Fibroblast of villous mesenchyme (primary cell): ENCODE measurements at regions not wholly inside any gene's neighbourhood (a gene's known extent, or its start where the extent isn't known, plus 50 kb on each side); places are given as distances from the start of the nearest gene placed in this dataset.

Source experiments
- DNase-seq: peaks from one replicate; pipeline ENCODE4 v3.0.0-alpha.2; 2010; ENCODE audit warnings: low read depth
- H3K4me3 ChIP-seq: 2 replicates; pipeline ENCODE4 v1.5.1; 2011; ENCODE audit warnings: low read depth, mild to moderate bottlenecking, low read length
- TF ChIP-seq, protein P1 (sequence below): IDR thresholded peaks from 2 replicates; pipeline ENCODE4 v1.5.1; 2012; ENCODE audit warnings: low read depth, mild to moderate bottlenecking, low read length; ENCODE audit not compliant: insufficient read depth

- no peak for DNase-seq
- TF ChIP-seq, protein P1, sequence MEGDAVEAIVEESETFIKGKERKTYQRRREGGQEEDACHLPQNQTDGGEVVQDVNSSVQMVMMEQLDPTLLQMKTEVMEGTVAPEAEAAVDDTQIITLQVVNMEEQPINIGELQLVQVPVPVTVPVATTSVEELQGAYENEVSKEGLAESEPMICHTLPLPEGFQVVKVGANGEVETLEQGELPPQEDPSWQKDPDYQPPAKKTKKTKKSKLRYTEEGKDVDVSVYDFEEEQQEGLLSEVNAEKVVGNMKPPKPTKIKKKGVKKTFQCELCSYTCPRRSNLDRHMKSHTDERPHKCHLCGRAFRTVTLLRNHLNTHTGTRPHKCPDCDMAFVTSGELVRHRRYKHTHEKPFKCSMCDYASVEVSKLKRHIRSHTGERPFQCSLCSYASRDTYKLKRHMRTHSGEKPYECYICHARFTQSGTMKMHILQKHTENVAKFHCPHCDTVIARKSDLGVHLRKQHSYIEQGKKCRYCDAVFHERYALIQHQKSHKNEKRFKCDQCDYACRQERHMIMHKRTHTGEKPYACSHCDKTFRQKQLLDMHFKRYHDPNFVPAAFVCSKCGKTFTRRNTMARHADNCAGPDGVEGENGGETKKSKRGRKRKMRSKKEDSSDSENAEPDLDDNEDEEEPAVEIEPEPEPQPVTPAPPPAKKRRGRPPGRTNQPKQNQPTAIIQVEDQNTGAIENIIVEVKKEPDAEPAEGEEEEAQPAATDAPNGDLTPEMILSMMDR: no peak
These were observed 536.5 kb downstream of the BRD1 start for GRCh38 chr22:49291169-49291568.

DNA sequence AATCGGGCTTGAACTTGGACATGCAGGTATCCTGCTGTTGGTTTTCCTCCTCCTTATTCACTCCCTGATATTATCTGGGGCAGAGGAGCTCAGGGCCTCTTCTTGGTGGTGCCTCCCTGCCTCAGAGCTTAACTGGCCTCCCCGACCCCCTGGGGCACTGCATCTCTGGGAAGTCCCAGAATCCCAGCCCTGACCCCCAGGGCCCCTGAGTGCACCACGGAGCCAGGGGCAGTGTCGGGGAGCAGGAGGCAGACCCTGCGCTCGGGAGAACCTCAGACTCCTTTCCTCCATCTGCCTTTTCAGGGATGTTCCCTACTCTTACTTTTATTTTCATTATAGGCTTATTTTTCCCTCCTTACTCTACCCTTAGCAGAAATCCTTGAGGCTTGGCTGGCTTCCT lies 537.0 kb downstream of the BRD1 start:
- DNase-seq: no peak
- no peak overlapping the region for H3K4me3 ChIP-seq
- TF ChIP-seq, protein P1: no peak

More at GRCh38 chr22:49291169-49291568, 536.5 kb downstream of the BRD1 start:
- H3K4me3 ChIP-seq: no peak overlapping the region

DNA sequence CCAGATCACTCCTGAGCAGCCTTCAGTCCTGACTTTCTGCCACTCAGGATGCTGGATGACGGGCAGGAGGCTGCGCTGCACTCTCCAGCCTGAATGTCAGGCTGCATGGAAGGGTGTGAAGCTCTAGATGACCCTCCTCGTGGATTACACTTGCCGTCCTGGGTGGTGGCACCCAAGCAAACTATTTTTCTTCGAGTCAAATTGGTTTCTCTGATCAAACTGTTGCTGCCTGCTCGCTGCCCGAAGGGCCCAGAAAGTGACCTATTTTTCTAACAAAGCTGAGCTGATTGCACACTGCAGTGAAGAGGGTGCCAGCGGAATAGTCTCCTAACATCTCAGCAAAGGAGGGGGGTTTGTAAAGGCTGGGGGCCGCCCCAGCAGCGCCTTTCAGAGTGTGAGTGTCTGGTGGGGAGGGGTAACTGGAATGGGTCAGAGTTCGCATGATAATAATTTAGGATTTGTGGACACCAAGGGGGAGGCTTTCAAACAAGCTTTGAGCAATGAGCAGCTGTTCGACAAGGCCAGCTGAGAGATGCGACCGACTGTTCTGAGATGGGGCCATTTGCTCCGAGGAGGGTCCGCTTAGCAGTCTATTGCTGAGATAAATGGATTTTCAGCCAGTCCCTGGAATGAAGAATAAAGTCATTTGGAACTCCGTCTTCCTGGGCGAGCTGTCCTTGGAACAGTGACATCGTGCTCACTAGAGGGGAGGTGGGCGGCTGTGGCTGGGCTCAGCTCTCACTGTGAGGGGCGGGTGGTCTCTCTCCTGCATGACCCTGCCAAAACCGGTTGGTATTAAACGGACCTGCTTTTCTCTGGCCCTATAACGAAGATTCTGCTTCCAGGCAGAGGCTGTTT lies 537.6 kb downstream of the BRD1 start:
- TF ChIP-seq, protein P1: no peak
- H3K4me3 ChIP-seq: no peak overlapping the region
- DNase-seq: no peak

DNA sequence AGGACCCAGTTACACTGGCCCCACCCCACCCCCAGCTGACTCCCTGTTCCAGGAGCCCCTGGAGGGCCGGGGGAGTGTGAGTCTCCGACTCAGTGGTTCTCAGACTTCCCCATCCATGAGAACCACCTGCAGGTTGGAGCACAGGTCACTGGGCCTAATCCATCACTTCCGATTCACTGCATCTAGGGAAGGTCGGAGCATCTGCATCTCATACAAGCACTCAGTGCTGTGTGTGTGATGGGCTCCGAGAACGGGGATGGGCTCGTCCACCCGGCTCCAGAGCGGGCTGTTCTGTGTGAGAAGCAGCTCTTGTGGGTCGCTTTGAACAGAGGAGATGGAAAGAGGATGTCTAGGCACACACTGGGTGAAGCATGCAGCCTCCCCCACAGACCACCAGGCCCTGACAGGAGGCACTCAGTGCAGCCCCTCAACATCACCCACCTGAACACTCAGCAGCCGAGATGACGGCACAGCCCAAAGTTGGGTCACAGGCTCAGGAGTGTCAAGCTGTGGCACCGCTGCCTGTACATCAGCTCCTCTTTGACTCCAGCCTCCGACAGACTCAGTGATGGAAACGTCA lies 541.4 kb downstream of the BRD1 start:
- H3K4me3 ChIP-seq: no peak overlapping the region
- no peak for DNase-seq
- TF ChIP-seq, protein P1: no peak

GRCh38 chr22:49284931-49285330 lies 542.7 kb downstream of the BRD1 start:
- no peak overlapping the region for H3K4me3 ChIP-seq
- DNase-seq: no peak
- TF ChIP-seq, protein P1: no peak

- TF ChIP-seq, protein P1: no peak
- H3K4me3 ChIP-seq: no peak overlapping the region
- no peak for DNase-seq
These were observed 543.5 kb downstream of the BRD1 start for GRCh38 chr22:49284056-49284784.
